ENCODE measurements at regions not wholly inside any gene's neighbourhood (a gene's known extent, or its start where the extent isn't known, plus 50 kb on each side); places are given as distances from the start of the nearest gene placed in this dataset.

- no peak for DNase-seq
These were observed 810.1 kb upstream of the CELF2 start for GRCh38 chr10:10207538-10207937.

- no peak for DNase-seq
These were observed 809.5 kb upstream of the CELF2 start for GRCh38 chr10:10208196-10208595.

GRCh38 chr10:10209167-10209566 lies 808.5 kb upstream of the CELF2 start:
- DNase-seq: no peak

- DNase-seq: no peak
These were observed 806.3 kb upstream of the CELF2 start for GRCh38 chr10:10211409-10211808.

- DNase-seq: no peak
These were observed 804.4 kb upstream of the CELF2 start for GRCh38 chr10:10213237-10213636.

GRCh38 chr10:10222304-10222841 lies 795.3 kb upstream of the CELF2 start:
- DNase-seq: no peak

- DNase-seq: no peak
These were observed 794.5 kb upstream of the CELF2 start for GRCh38 chr10:10223131-10223530.

- DNase-seq: no peak
These were observed 792.5 kb upstream of the CELF2 start for GRCh38 chr10:10225136-10225676.

- DNase-seq: no peak
These were observed 784.4 kb upstream of the CELF2 start for GRCh38 chr10:10233229-10233628.

GRCh38 chr10:10235003-10235402 lies 782.7 kb upstream of the CELF2 start:
- no peak for DNase-seq

GRCh38 chr10:10247585-10247984 lies 770.1 kb upstream of the CELF2 start:
- DNase-seq: no peak

GRCh38 chr10:10256860-10257259 lies 760.8 kb upstream of the CELF2 start:
- DNase-seq: no peak

- no peak for DNase-seq
These were observed 758.7 kb upstream of the CELF2 start for GRCh38 chr10:10259013-10259412.

- no peak for DNase-seq
These were observed 747.3 kb upstream of the CELF2 start for GRCh38 chr10:10270126-10271050.

- DNase-seq: no peak
These were observed 746.0 kb upstream of the CELF2 start for GRCh38 chr10:10271639-10272192.

GRCh38 chr10:10273661-10274060 lies 744.0 kb upstream of the CELF2 start:
- no peak for DNase-seq

- DNase-seq: no peak
These were observed 737.8 kb upstream of the CELF2 start for GRCh38 chr10:10279906-10280305.

GRCh38 chr10:10292501-10292900 lies 725.2 kb upstream of the CELF2 start:
- no peak for DNase-seq

- DNase-seq: no peak
These were observed 724.6 kb upstream of the CELF2 start for GRCh38 chr10:10293041-10293440.

- no peak for DNase-seq
These were observed 724.2 kb upstream of the CELF2 start for GRCh38 chr10:10293481-10293951.

- no peak for DNase-seq
These were observed 723.3 kb upstream of the CELF2 start for GRCh38 chr10:10294184-10294880.

- no peak for DNase-seq
These were observed 722.7 kb upstream of the CELF2 start for GRCh38 chr10:10294881-10295529.

- no peak for DNase-seq
These were observed 722.1 kb upstream of the CELF2 start for GRCh38 chr10:10295537-10295936.

Measured in T-helper 1 cell (primary cell).